DND-41 (cell line): ENCODE measurements at regions not wholly inside any gene's neighbourhood (a gene's known extent, or its start where the extent isn't known, plus 50 kb on each side); places are given as distances from the start of the nearest gene placed in this dataset.

Experiments used
- ATAC-seq: fragments of 200-7000 bp; cut with Tn5 transposase; 3 replicates; pipeline ENCODE4 v1.9.1; 2021; ENCODE audit warnings: low read depth; ENCODE audit not compliant: insufficient read depth
- DNase-seq: peaks from one replicate; pipeline ENCODE4 v3.0.0-alpha.2; 2020
- H2AFZ ChIP-seq: 2 replicates; pipeline ENCODE4 v1.6.0; 2012; ENCODE audit warnings: low read depth, low read length
- H3K27ac ChIP-seq: 2 replicates; pipeline ENCODE4 v1.5.1; 2012; ENCODE audit warnings: low read length, inconsistent platforms
- H3K27me3 ChIP-seq: fragments of 200-600 bp; sonication (generic); 2 replicates; pipeline ENCODE4 v1.6.0; 2012; ENCODE audit warnings: low read length, mild to moderate bottlenecking, inconsistent platforms; ENCODE audit not compliant: insufficient read depth, poor library complexity
- H3K36me3 ChIP-seq: 2 replicates; pipeline ENCODE4 v1.5.1; 2012; ENCODE audit warnings: low read length, inconsistent platforms; ENCODE audit not compliant: insufficient read depth
- H3K4me1 ChIP-seq: 2 replicates; pipeline ENCODE4 v1.5.1; 2012; ENCODE audit warnings: mild to moderate bottlenecking, low read length; ENCODE audit not compliant: insufficient read depth
- H3K4me2 ChIP-seq: 2 replicates; pipeline ENCODE4 v1.6.0; 2012; ENCODE audit warnings: mild to moderate bottlenecking, moderate library complexity, low read length, inconsistent platforms; ENCODE audit not compliant: insufficient read depth
- H3K4me3 ChIP-seq, 2 experiments: fragments of 200-600 bp in 1 of 2; shearing (Covaris generic) in 1 of 2; 2 replicates each; pipeline ENCODE4 v1.5.1; 2012 to 2016; ENCODE audit warnings: inconsistent platforms in 2 of 2, low read length in 2 of 2, mild to moderate bottlenecking in 2 of 2, low read depth in 1 of 2, moderate library complexity in 1 of 2
- H3K79me2 ChIP-seq: 2 replicates; pipeline ENCODE4 v1.6.0; 2012; ENCODE audit warnings: low read length, inconsistent platforms; ENCODE audit not compliant: insufficient read depth
- H3K9ac ChIP-seq: 2 replicates; pipeline ENCODE4 v1.6.0; 2012; ENCODE audit warnings: low read depth, mild to moderate bottlenecking, inconsistent platforms, low read length, moderate library complexity
- H3K9me3 ChIP-seq: 2 replicates; pipeline ENCODE4 v1.5.1; 2012; ENCODE audit warnings: low read length, moderate library complexity, mild to moderate bottlenecking, inconsistent platforms; ENCODE audit not compliant: insufficient read depth, severe bottlenecking
- H4K20me1 ChIP-seq: 2 replicates; pipeline ENCODE4 v1.6.0; 2012; ENCODE audit warnings: low read length; ENCODE audit not compliant: insufficient read depth
- CTCF ChIP-seq: IDR thresholded peaks from 2 replicates; pipeline ENCODE4 v1.5.1; 2012; ENCODE audit warnings: borderline replicate concordance, low read length, moderate library complexity, mild to moderate bottlenecking; ENCODE audit not compliant: poor library complexity, severe bottlenecking; ENCODE audit errors: extremely low read depth
- EZH2 ChIP-seq: IDR thresholded peaks from 3 replicates; pipeline ENCODE4 v1.6.1; 2012; ENCODE audit warnings: borderline replicate concordance, low read depth, mild to moderate bottlenecking, moderate library complexity, low read length, inconsistent platforms; ENCODE audit not compliant: severe bottlenecking

DNA sequence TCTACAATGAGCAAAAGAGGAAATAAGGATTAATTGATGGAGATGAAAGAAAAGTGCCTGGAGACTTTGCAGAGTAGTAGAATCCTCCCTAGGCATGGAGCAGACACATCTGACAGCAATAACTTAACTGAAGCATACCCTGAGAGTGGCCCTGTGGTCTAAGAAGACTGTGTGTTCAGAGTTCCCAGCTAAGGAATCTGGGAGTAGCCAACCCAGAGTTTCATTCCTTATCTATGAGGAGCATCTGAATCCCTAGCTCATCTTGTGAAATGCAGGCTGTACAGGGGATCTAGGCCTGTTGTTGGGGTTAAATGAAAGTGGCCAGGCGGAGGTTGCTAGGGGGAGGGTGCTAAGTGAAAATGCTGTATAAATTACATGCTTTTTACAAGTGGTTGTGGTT lies 233.1 kb upstream of the FBXL7 start:
- no peaks in the 10 kb centered on the region for H3K4me1 ChIP-seq
- no peak for ATAC-seq

DNA sequence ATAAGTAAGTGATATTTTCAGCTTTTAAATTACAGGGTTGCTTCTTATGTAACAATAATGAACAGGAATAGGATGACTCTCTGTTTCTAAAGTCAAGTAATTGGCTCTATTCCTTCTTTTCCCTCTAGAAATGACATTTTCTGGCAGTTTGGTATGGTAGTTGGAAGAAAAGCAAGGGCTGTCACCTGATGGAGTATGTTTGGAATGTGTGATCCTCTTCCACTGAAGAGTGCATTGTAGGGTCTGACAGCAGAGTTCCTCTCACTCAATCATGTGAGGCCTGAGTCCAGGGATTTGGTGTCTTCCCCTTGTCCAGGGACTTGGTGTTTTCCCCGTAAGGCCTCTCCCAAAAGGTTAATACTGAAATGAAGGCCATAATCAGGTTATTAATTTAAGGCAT lies 233.8 kb upstream of the FBXL7 start:
- Histone ChIP-seq H3K79me2 (no peaks in the 10 kb centered on the region), H3K9ac (no peak overlapping the region), H4K20me1 (no peaks in the 10 kb centered on the region), H3K27ac (no peak overlapping the region), H3K9me3 (no peaks in the 10 kb centered on the region), H3K27me3 (no peaks in the 10 kb centered on the region), H3K4me2 (no peak overlapping the region), H3K36me3 (no peaks in the 10 kb centered on the region), H2AFZ (no peak overlapping the region), H3K4me1 (no peaks in the 10 kb centered on the region), H3K4me3 (no peak overlapping the region)
- no peak for DNase-seq
- no peak for ATAC-seq
- TF ChIP-seq EZH2: no peak
- no peak for TF ChIP-seq CTCF

More for the DNA sequence above, 233.1 kb upstream of the FBXL7 start:
- no peaks in the 10 kb centered on the region for H3K79me2 ChIP-seq
- H3K4me2 ChIP-seq: no peak overlapping the region
- no peaks in the 10 kb centered on the region for H3K27me3 ChIP-seq
- H3K9me3 ChIP-seq: no peaks in the 10 kb centered on the region
- DNase-seq: no peak
- no peak for TF ChIP-seq EZH2
- no peak for TF ChIP-seq CTCF
- H3K4me3 ChIP-seq: no peak overlapping the region
- no peaks in the 10 kb centered on the region for H4K20me1 ChIP-seq
- no peak overlapping the region for H3K27ac ChIP-seq
- no peaks in the 10 kb centered on the region for H3K36me3 ChIP-seq
- no peak overlapping the region for H3K9ac ChIP-seq
- H2AFZ ChIP-seq: no peak overlapping the region

- Histone ChIP-seq H2AFZ (no peak overlapping the region), H3K4me1 (no peaks in the 10 kb centered on the region), H3K27me3 (no peaks in the 10 kb centered on the region), H4K20me1 (no peaks in the 10 kb centered on the region), H3K4me2 (no peak overlapping the region), H3K36me3 (no peaks in the 10 kb centered on the region), H3K9ac (no peak overlapping the region), H3K4me3 (no peak overlapping the region), H3K27ac (no peak overlapping the region), H3K79me2 (no peaks in the 10 kb centered on the region), H3K9me3 (no peaks in the 10 kb centered on the region)
- ATAC-seq (peak; percentile 64), DNase-seq (no peak)
- TF ChIP-seq CTCF (no peak), EZH2 (no peak)
These were observed 236.0 kb upstream of the FBXL7 start for GRCh38 chr5:15263942-15264341.

DNA sequence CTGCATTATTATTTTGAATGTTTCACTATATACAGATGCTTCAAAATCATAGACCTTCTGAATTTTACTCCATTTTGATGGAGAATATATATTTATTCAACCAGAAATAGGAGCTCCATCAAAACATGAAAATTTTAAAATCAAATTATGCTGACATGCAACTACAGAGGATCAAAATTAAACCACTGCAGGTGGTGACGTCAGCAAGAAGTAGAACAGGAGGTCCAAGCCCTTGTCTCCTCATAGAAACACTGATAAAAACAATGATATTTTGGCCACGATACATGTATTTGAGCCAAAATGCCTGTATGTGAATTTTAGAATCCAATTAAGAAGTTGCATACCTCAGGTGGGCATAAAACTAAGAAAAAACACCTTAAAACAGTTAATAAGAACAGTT lies 236.6 kb upstream of the FBXL7 start:
- ATAC-seq (no peak), DNase-seq (no peak)
- no peak for TF ChIP-seq CTCF
- TF ChIP-seq EZH2: no peak
- Histone ChIP-seq H3K27me3 (no peaks in the 10 kb centered on the region), H3K4me2 (no peak overlapping the region), H3K9me3 (no peaks in the 10 kb centered on the region), H3K79me2 (no peaks in the 10 kb centered on the region), H3K27ac (no peak overlapping the region), H4K20me1 (no peaks in the 10 kb centered on the region), H2AFZ (no peak overlapping the region), H3K4me3 (no peak overlapping the region), H3K9ac (no peak overlapping the region), H3K4me1 (no peaks in the 10 kb centered on the region), H3K36me3 (no peaks in the 10 kb centered on the region)
